Esophagus squamous epithelium (tissue), 4 donors: ENCODE measurements at regions not wholly inside any gene's neighbourhood (a gene's known extent, or its start where the extent isn't known, plus 50 kb on each side); places are given as distances from the start of the nearest gene placed in this dataset.

Experiments used
- POLR2A ChIP-seq, 4 donors: fragments of 450-650 bp; IDR thresholded peaks; one replicate each; pipeline ENCODE4 v1.6.1; 2017; ENCODE audit warnings: antibody characterized with exemption in 4 of 4, mild to moderate bottlenecking in 4 of 4, moderate library complexity in 3 of 4
- TF ChIP-seq, protein P1 (sequence below), 6 experiments: fragments of 450-650 bp in 4 of 6; fragments of 200-600 bp in 2 of 6; sonication (generic) in 2 of 6; IDR thresholded peaks; one replicate each; pipeline ENCODE4 v1.5.1; 2016 to 2019; ENCODE audit warnings: antibody characterized with exemption in 6 of 6, mild to moderate bottlenecking in 4 of 6, moderate library complexity in 4 of 6

DNA sequence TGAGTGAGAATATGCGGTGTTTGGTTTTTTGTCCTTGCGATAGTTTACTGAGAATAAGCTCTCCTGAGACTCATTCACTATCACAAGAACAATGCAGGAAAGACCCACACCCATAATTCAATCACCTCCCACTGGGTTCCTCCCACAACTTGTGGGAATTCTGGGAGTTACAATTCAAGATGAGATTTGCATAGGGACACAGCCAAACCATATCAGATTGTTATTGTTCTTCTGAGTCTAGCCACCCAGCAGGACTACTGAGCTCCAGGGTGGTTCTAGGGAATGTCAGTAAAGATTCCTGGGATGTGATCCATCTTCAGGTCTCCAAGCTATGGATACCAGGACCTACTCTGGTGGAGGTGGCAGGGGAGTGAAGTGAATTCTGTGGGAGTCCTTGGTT lies 2075.1 kb upstream of the CDH9 start:
- TF ChIP-seq POLR2A (IDR thresholded peaks at IDR 0.05), result no peak
- TF ChIP-seq, protein P1, sequence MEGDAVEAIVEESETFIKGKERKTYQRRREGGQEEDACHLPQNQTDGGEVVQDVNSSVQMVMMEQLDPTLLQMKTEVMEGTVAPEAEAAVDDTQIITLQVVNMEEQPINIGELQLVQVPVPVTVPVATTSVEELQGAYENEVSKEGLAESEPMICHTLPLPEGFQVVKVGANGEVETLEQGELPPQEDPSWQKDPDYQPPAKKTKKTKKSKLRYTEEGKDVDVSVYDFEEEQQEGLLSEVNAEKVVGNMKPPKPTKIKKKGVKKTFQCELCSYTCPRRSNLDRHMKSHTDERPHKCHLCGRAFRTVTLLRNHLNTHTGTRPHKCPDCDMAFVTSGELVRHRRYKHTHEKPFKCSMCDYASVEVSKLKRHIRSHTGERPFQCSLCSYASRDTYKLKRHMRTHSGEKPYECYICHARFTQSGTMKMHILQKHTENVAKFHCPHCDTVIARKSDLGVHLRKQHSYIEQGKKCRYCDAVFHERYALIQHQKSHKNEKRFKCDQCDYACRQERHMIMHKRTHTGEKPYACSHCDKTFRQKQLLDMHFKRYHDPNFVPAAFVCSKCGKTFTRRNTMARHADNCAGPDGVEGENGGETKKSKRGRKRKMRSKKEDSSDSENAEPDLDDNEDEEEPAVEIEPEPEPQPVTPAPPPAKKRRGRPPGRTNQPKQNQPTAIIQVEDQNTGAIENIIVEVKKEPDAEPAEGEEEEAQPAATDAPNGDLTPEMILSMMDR (IDR thresholded peaks at IDR 0.05), result no peak
